CD4-positive, alpha-beta T cell treated with Interleukin-10 for 1 hour (primary cell): ENCODE measurements at regions not wholly inside any gene's neighbourhood (a gene's known extent, or its start where the extent isn't known, plus 50 kb on each side); places are given as distances from the start of the nearest gene placed in this dataset.

Experiments
- DNase-seq: peaks from one replicate; pipeline ENCODE4 v3.0.0-alpha.2; 2020

GRCh38 chr1:5514527-5515183, 477.6 kb downstream of the NPHP4 start:
- DNase-seq: peak; percentile 63

GRCh38 chr1:5513846-5514526, 478.2 kb downstream of the NPHP4 start:
- no peak for DNase-seq

GRCh38 chr1:5513179-5513578, 479.0 kb downstream of the NPHP4 start:
- DNase-seq: no peak

GRCh38 chr1:5511381-5512097, 480.7 kb downstream of the NPHP4 start:
- no peak for DNase-seq

GRCh38 chr1:5509664-5510452, 482.4 kb downstream of the NPHP4 start:
- DNase-seq: peak; percentile 69

- no peak for DNase-seq
Measured at GRCh38 chr1:5508669-5509330, 483.4 kb downstream of the NPHP4 start.

- DNase-seq: no peak
Measured at GRCh38 chr1:5507340-5507739, 484.9 kb downstream of the NPHP4 start.

GRCh38 chr1:5506634-5507033, 485.6 kb downstream of the NPHP4 start:
- DNase-seq: no peak

- no peak for DNase-seq
Measured at GRCh38 chr1:5505944-5506343, 486.3 kb downstream of the NPHP4 start.

- no peak for DNase-seq
Measured at GRCh38 chr1:5504364-5504740, 487.9 kb downstream of the NPHP4 start.

- no peak for DNase-seq
Measured at GRCh38 chr1:5503556-5504363, 488.5 kb downstream of the NPHP4 start.

- no peak for DNase-seq
Measured at GRCh38 chr1:5502311-5503194, 489.7 kb downstream of the NPHP4 start.

GRCh38 chr1:5501206-5501930, 490.9 kb downstream of the NPHP4 start:
- no peak for DNase-seq

GRCh38 chr1:5500541-5500940, 491.7 kb downstream of the NPHP4 start:
- no peak for DNase-seq

- DNase-seq: no peak
Measured at GRCh38 chr1:5497503-5497902, 494.7 kb downstream of the NPHP4 start.

GRCh38 chr1:5495596-5496410, 496.4 kb downstream of the NPHP4 start:
- DNase-seq: no peak

GRCh38 chr1:5494518-5494917, 497.7 kb downstream of the NPHP4 start:
- DNase-seq: no peak

- no peak for DNase-seq
Measured at GRCh38 chr1:5493851-5494311, 498.3 kb downstream of the NPHP4 start.

- no peak for DNase-seq
Measured at GRCh38 chr1:5493275-5493674, 498.9 kb downstream of the NPHP4 start.
